SK-N-SH treated with all-trans-retinoic acid at 6 μM for 48 hours (cell line): ENCODE measurements at regions not wholly inside any gene's neighbourhood (a gene's known extent, or its start where the extent isn't known, plus 50 kb on each side); places are given as distances from the start of the nearest gene placed in this dataset.

Experiments
- TOX ChIP-seq: fragments of 250-450 bp; sonication (Bioruptor Pico); IDR thresholded peaks from 2 replicates; pipeline ENCODE4 v1.8.0; 2021; ENCODE audit warnings: mild to moderate bottlenecking, moderate library complexity, borderline replicate concordance
- TF ChIP-seq, protein P1 (sequence below): fragments of 250-450 bp; sonication (Bioruptor Pico); IDR thresholded peaks from 2 replicates; pipeline ENCODE4 v1.5.0; 2020; ENCODE audit warnings: mild to moderate bottlenecking, moderate library complexity

DNA sequence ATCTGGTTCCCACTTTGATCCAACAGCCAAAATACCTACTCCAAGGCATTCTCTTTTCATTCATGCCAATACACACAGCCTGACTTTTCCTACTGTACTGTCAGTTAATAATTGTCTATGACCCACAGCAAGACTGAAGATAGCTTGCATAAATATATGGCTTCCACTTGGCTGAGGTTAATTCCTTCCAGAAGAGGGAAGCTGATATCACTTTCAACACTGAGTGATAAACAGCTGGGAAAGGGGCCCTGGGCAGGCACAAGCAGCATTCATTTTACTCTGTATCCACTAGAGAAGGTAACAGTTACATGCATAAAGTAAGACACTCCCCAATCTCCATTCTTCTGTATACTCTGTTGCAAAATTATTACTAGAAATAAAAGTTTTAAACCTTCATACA lies 200.2 kb upstream of the UGT8 start:
- TF ChIP-seq, protein P1, sequence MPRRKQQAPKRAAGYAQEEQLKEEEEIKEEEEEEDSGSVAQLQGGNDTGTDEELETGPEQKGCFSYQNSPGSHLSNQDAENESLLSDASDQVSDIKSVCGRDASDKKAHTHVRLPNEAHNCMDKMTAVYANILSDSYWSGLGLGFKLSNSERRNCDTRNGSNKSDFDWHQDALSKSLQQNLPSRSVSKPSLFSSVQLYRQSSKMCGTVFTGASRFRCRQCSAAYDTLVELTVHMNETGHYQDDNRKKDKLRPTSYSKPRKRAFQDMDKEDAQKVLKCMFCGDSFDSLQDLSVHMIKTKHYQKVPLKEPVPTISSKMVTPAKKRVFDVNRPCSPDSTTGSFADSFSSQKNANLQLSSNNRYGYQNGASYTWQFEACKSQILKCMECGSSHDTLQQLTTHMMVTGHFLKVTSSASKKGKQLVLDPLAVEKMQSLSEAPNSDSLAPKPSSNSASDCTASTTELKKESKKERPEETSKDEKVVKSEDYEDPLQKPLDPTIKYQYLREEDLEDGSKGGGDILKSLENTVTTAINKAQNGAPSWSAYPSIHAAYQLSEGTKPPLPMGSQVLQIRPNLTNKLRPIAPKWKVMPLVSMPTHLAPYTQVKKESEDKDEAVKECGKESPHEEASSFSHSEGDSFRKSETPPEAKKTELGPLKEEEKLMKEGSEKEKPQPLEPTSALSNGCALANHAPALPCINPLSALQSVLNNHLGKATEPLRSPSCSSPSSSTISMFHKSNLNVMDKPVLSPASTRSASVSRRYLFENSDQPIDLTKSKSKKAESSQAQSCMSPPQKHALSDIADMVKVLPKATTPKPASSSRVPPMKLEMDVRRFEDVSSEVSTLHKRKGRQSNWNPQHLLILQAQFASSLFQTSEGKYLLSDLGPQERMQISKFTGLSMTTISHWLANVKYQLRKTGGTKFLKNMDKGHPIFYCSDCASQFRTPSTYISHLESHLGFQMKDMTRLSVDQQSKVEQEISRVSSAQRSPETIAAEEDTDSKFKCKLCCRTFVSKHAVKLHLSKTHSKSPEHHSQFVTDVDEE (CRISPR knock-in tag) = no peak
- TF ChIP-seq TOX (CRISPR knock-in tag) = no peak
